ENCODE measurements at regions not wholly inside any gene's neighbourhood (a gene's known extent, or its start where the extent isn't known, plus 50 kb on each side); places are given as distances from the start of the nearest gene placed in this dataset.

DNA sequence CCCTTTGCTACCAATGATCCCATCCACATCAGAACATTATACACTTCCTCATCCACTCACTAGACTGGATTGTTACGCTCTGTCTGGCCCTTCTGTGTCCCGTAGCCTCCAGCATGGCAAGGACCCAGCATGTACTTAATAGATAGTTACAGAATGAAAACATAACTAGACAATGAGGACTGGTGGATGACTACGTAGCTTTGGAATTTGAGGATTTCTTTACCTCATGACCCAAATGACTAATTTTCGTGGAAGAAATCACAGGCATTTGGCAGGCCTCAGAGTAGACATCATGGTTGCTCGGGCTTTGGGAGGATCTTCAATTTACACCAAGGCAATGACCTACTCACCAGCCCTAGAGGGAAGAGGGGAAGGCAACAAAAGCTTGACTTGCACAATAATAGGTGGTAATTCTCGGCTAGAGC, 299.8 kb downstream of the TLE1 start:
- Histone ChIP-seq H4K20me1 (ENCODE audit: control insufficient read depth, insufficient read depth, insufficient read length) (no peaks in the 10 kb centered on the region), H2BK12ac (ENCODE audit: insufficient read length, low read depth, low read length) (no peak overlapping the region), H3K27me3 (ENCODE audit: insufficient read depth, low read length) (no peaks in the 10 kb centered on the region), H3K27ac (ENCODE audit: insufficient read length, low read depth, low read length) (no peak overlapping the region), H3K4me1 (ENCODE audit: insufficient read depth, low read length) (no peaks in the 10 kb centered on the region; the same call in 1 of the 2 replicates), H3K23me2 (ENCODE audit: insufficient read length, low read depth, low read length, poor library complexity, severe bottlenecking) (no peaks in the 10 kb centered on the region), H4K8ac (replicated peaks; ENCODE audit: insufficient read length, low read depth, low read length) (no peak overlapping the region), H3K14ac (ENCODE audit: insufficient read depth, low read length) (no peak overlapping the region), H3K9ac (ENCODE audit: extremely low read depth, insufficient read length, low read length) (no peak overlapping the region), H4K91ac (ENCODE audit: insufficient read length, low read depth, low read length) (no peak overlapping the region), H3K79me1 (ENCODE audit: insufficient read depth, low read depth, low read length, poor library complexity, severe bottlenecking) (no peaks in the 10 kb centered on the region), H2AFZ (ENCODE audit: low read length) (no peak overlapping the region), H3K4me2 (ENCODE audit: insufficient read depth, insufficient read length, low read length) (no peak overlapping the region), H4K5ac (ENCODE audit: insufficient read length, low read depth, low read length) (no peak overlapping the region), H3K23ac (ENCODE audit: insufficient read length, low read depth, low read length) (no peak overlapping the region), H2BK5ac (ENCODE audit: insufficient read length, low read length) (no peak overlapping the region), H3K4ac (ENCODE audit: low read depth, low read length) (no peak overlapping the region), H3T11ph (ENCODE audit: low read length) (no peak overlapping the region), H3K56ac (ENCODE audit: insufficient read length, low read depth, low read length) (no peak overlapping the region), H2BK20ac (ENCODE audit: low read depth, low read length, poor library complexity, severe bottlenecking) (no peak overlapping the region), H2AK5ac (ENCODE audit: insufficient read length, low read length) (no peak overlapping the region), H3K79me2 (ENCODE audit: insufficient read depth, low read length) (no peaks in the 10 kb centered on the region), H3K9me3 (ENCODE audit: control insufficient read depth, low read depth, low read length) (no peaks in the 10 kb centered on the region), H2BK15ac (ENCODE audit: low read depth, low read length) (no peak overlapping the region), H2BK120ac (ENCODE audit: low read depth, low read length, poor library complexity, severe bottlenecking) (no peak overlapping the region), H3K18ac (ENCODE audit: insufficient read length, low read depth, low read length) (no peak overlapping the region)
- Mint-ChIP-seq H3K4me3 (no peak overlapping the region), H3K27me3 (ENCODE audit: low read depth) (no peaks in the 10 kb centered on the region; the same call in 1 of the 2 replicates), H3K9me3 (no peaks in the 10 kb centered on the region), H3K36me3 (ENCODE audit: insufficient read depth in 1 of 3, low read depth in 3 of 3) (peaks cover 0 to 2% (median 0%) of the 10 kb centered on the region in 3 experiments; a peak in 1 of 7 replicates), H3K4me1 (peaks cover 4 to 12% of the 10 kb centered on the region in 2 experiments; a peak in 3 of 4 replicates), H3K27ac (no peak overlapping the region)
- no CpG with 5 or more reads among the region's 6 CpGs for WGBS (ENCODE audit: extremely low coverage, insufficient read length, low lambda C conversion rate)
- no peak for TF ChIP-seq CTCF (conservative IDR thresholded peaks at IDR 0.05)
- no peak for DNase-seq

Data from H9 (cell line).